Keratinocyte (primary cell): ENCODE measurements at regions not wholly inside any gene's neighbourhood (a gene's known extent, or its start where the extent isn't known, plus 50 kb on each side); places are given as distances from the start of the nearest gene placed in this dataset.

Source experiments
- DNase-seq: peaks from one replicate; pipeline ENCODE4 v3.0.0-alpha.2; 2011; ENCODE audit warnings: low read depth, missing footprints, low spot score
- FAIRE-seq: peaks from 2 replicates; lab custom pipeline; 2011; peaks lifted over from hg19 to GRCh38; lab: Jason Lieb, UNC
- H2AFZ ChIP-seq: 2 replicates; pipeline ENCODE4 v1.6.0; 2012; ENCODE audit warnings: low read length, control low read depth, inconsistent platforms; ENCODE audit not compliant: control insufficient read depth
- H3K27ac ChIP-seq: 2 replicates; pipeline ENCODE4 v1.5.1; 2011; ENCODE audit warnings: low read length; ENCODE audit not compliant: control insufficient read depth, insufficient read depth
- H3K27me3 ChIP-seq: 3 replicates; pipeline ENCODE4 v1.6.0; 2011; ENCODE audit warnings: low read length; ENCODE audit not compliant: control insufficient read depth, insufficient read depth; ENCODE audit errors: extremely low read depth
- H3K36me3 ChIP-seq, 2 experiments: 2 replicates in 1 of 2; 3 replicates in 1 of 2; pipeline ENCODE4 v1.5.1; 2011; ENCODE audit warnings: low read length in 2 of 2, mild to moderate bottlenecking in 1 of 2; ENCODE audit not compliant: control insufficient read depth in 2 of 2, insufficient read depth in 2 of 2; ENCODE audit errors: extremely low read depth in 1 of 2
- H3K4me1 ChIP-seq: 3 replicates; pipeline ENCODE4 v1.5.1; 2011; ENCODE audit warnings: low read length; ENCODE audit not compliant: control insufficient read depth, insufficient read depth; ENCODE audit errors: extremely low read depth
- H3K4me2 ChIP-seq: 3 replicates; pipeline ENCODE4 v1.6.0; 2011; ENCODE audit warnings: low read depth, low read length; ENCODE audit not compliant: control insufficient read depth, insufficient read depth; ENCODE audit errors: extremely low read depth
- H3K4me3 ChIP-seq, 3 experiments: fragments of 200-600 bp in 1 of 3; sonication (generic) in 1 of 3; 2 replicates in 2 of 3; 3 replicates in 1 of 3; pipeline ENCODE4 v1.5.1; 2011 to 2016; ENCODE audit warnings: low read length in 3 of 3, mild to moderate bottlenecking in 3 of 3, control low read depth in 2 of 3, inconsistent platforms in 1 of 3, low read depth in 1 of 3, mixed read lengths in 1 of 3, mixed run types in 1 of 3, moderate library complexity in 1 of 3; ENCODE audit not compliant: control insufficient read depth in 2 of 3, insufficient read depth in 2 of 3; ENCODE audit errors: extremely low read depth in 1 of 3
- H3K79me2 ChIP-seq: 2 replicates; pipeline ENCODE4 v1.6.0; 2012; ENCODE audit warnings: low read length; ENCODE audit not compliant: control insufficient read depth, insufficient read depth
- H3K9ac ChIP-seq: 3 replicates; pipeline ENCODE4 v1.6.0; 2011; ENCODE audit warnings: low read length; ENCODE audit not compliant: control insufficient read depth, insufficient read depth; ENCODE audit errors: extremely low read depth
- H3K9me1 ChIP-seq: 3 replicates; pipeline ENCODE4 v1.6.0; 2011; ENCODE audit warnings: low read length; ENCODE audit not compliant: control insufficient read depth, insufficient read depth; ENCODE audit errors: extremely low read depth
- H3K9me3 ChIP-seq: 2 replicates; pipeline ENCODE4 v1.5.1; 2012; ENCODE audit warnings: low read depth, low read length; ENCODE audit not compliant: control insufficient read depth
- H4K20me1 ChIP-seq: 3 replicates; pipeline ENCODE4 v1.6.0; 2011; ENCODE audit warnings: low read length; ENCODE audit not compliant: control insufficient read depth, insufficient read depth; ENCODE audit errors: extremely low read depth
- CTCF ChIP-seq, 3 experiments: IDR thresholded peaks in 1 of 3; conservative IDR thresholded peaks in 1 of 3; optimal IDR thresholded peaks in 1 of 3; 2 replicates in 2 of 3; 3 replicates in 1 of 3; pipeline versions ENCODE3 to v1.5.1; 2011; ENCODE audit warnings: low read length in 3 of 3, mild to moderate bottlenecking in 3 of 3, moderate library complexity in 2 of 3, control low read depth in 1 of 3, inconsistent platforms in 1 of 3; ENCODE audit not compliant: insufficient read depth in 2 of 3; ENCODE audit errors: extremely low read depth in 1 of 3
- EZH2 ChIP-seq: IDR thresholded peaks from one replicate; pipeline ENCODE4 v1.6.1; 2012; ENCODE audit warnings: inconsistent platforms, mild to moderate bottlenecking, low read length, moderate library complexity
- dilution Hi-C: fragments of 300-500 bp; cut with MboI; formaldehyde crosslinking; loops from one replicate; pipeline ENCODE4 v1.7.0; 2020; ENCODE audit warnings: low sequenced_read_pairs; ENCODE audit not compliant: extremely low pct_ligation_motif_present

GRCh38 chr2:195520671-195521155 is 136.3 kb upstream of the SLC39A10 start:
- Histone ChIP-seq H3K4me1 (no peaks in the 10 kb centered on the region), H2AFZ (no peak overlapping the region), H3K9me3 (no peaks in the 10 kb centered on the region), H3K27ac (no peak overlapping the region), H3K9ac (no peak overlapping the region), H3K9me1 (no peaks in the 10 kb centered on the region), H3K79me2 (no peaks in the 10 kb centered on the region), H4K20me1 (no peaks in the 10 kb centered on the region), H3K4me2 (no peak overlapping the region), H3K36me3 (no peaks in the 10 kb centered on the region), H3K4me3 (no peak overlapping the region), H3K27me3 (no peaks in the 10 kb centered on the region)
- FAIRE-seq: no peak
- dilution Hi-C loops: no loop called here
- no peak for DNase-seq
- TF ChIP-seq CTCF (optimal IDR thresholded peaks at IDR 0.05 in 1 of 3, IDR thresholded peaks at IDR 0.05 in 1 of 3, conservative IDR thresholded peaks at IDR 0.05 in 1 of 3; ENCODE audit: extremely low read depth in 1 of 3, insufficient read depth in 2 of 3, low read length in 3 of 3) (no peak), EZH2 (no peak)

- Histone ChIP-seq H3K4me3 (no peak overlapping the region), H4K20me1 (no peaks in the 10 kb centered on the region), H3K9me1 (no peaks in the 10 kb centered on the region), H3K27me3 (no peaks in the 10 kb centered on the region), H2AFZ (no peak overlapping the region), H3K9me3 (no peaks in the 10 kb centered on the region), H3K27ac (no peak overlapping the region), H3K9ac (no peak overlapping the region), H3K79me2 (no peaks in the 10 kb centered on the region), H3K4me1 (no peaks in the 10 kb centered on the region), H3K36me3 (no peaks in the 10 kb centered on the region), H3K4me2 (no peak overlapping the region)
- dilution Hi-C loops: no loop called here
- DNase-seq: no peak
- FAIRE-seq: no peak
- no peak for TF ChIP-seq EZH2
- no peak for TF ChIP-seq CTCF (optimal IDR thresholded peaks at IDR 0.05 in 1 of 3, IDR thresholded peaks at IDR 0.05 in 1 of 3, conservative IDR thresholded peaks at IDR 0.05 in 1 of 3; ENCODE audit: extremely low read depth in 1 of 3, insufficient read depth in 2 of 3, low read length in 3 of 3)
Measured at GRCh38 chr2:195515551-195515950, 141.5 kb upstream of the SLC39A10 start.
